ENCODE measurements at regions not wholly inside any gene's neighbourhood (a gene's known extent, or its start where the extent isn't known, plus 50 kb on each side); places are given as distances from the start of the nearest gene placed in this dataset.
"Not testable (repeated sequence)": the region's sequence is repeated elsewhere in the genome, so short reads cannot be mapped to it uniquely, and the experiment has no call there.

- H3K4me1 ChIP-seq (replicated peaks); H3K27ac ChIP-seq; H3K4me3 ChIP-seq; H3K27me3 ChIP-seq (replicated peaks); DNase-seq (ENCODE audit: low read depth in 1 of 2, low spot score in 2 of 2); H3K9me3 ChIP-seq (replicated peaks); H3K36me3 ChIP-seq: not testable (repeated sequence)
These were observed 85.8 kb upstream of the PLAAT1 start for GRCh38 chr3:193155044-193155781.

GRCh38 chr3:193157051-193157450 lies 84.0 kb upstream of the PLAAT1 start:
- no peak for DNase-seq (ENCODE audit: low read depth in 1 of 2, low spot score in 2 of 2)
- H3K27me3 ChIP-seq (replicated peaks) = no peaks in the 10 kb centered on the region; the same call in 1 of the 2 replicates
- H3K9me3 ChIP-seq (replicated peaks) = no peaks in the 10 kb centered on the region
- no peak overlapping the region for H3K4me3 ChIP-seq
- no peaks in the 10 kb centered on the region for H3K4me1 ChIP-seq (replicated peaks)
- no peaks in the 10 kb centered on the region for H3K36me3 ChIP-seq
- no peak overlapping the region for H3K27ac ChIP-seq

- Histone ChIP-seq H3K4me3 (no peak overlapping the region), H3K36me3 (no peaks in the 10 kb centered on the region), H3K9me3 (replicated peaks) (no peaks in the 10 kb centered on the region), H3K27ac (no peak overlapping the region), H3K27me3 (replicated peaks) (no peaks in the 10 kb centered on the region), H3K4me1 (replicated peaks) (no peaks in the 10 kb centered on the region)
- no peak for DNase-seq (ENCODE audit: low read depth in 1 of 2, low spot score in 2 of 2)
These were observed 75.4 kb upstream of the PLAAT1 start for GRCh38 chr3:193165431-193166120.

- H3K4me1 ChIP-seq (replicated peaks) = no peaks in the 10 kb centered on the region
- H3K4me3 ChIP-seq = no peak overlapping the region
- no peak overlapping the region for H3K27ac ChIP-seq
- DNase-seq (ENCODE audit: low read depth in 1 of 2, low spot score in 2 of 2) = no peak
- no peaks in the 10 kb centered on the region for H3K27me3 ChIP-seq (replicated peaks)
- no peaks in the 10 kb centered on the region for H3K9me3 ChIP-seq (replicated peaks)
- H3K36me3 ChIP-seq = no peaks in the 10 kb centered on the region
These were observed 72.1 kb upstream of the PLAAT1 start for GRCh38 chr3:193168931-193169330.

GRCh38 chr3:193174140-193174539 lies 66.9 kb upstream of the PLAAT1 start:
- no peak for DNase-seq (ENCODE audit: low read depth in 1 of 2, low spot score in 2 of 2)
- H3K27me3 ChIP-seq (replicated peaks) = no peaks in the 10 kb centered on the region
- H3K9me3 ChIP-seq (replicated peaks) = no peaks in the 10 kb centered on the region
- no peak overlapping the region for H3K4me3 ChIP-seq
- H3K27ac ChIP-seq = no peak overlapping the region
- H3K4me1 ChIP-seq (replicated peaks) = no peaks in the 10 kb centered on the region
- no peaks in the 10 kb centered on the region for H3K36me3 ChIP-seq

- H3K27ac ChIP-seq = not testable (repeated sequence)
These were observed 61.5 kb upstream of the PLAAT1 start for GRCh38 chr3:193179332-193180012.

GRCh38 chr3:193187070-193187722 lies 53.8 kb upstream of the PLAAT1 start:
- Histone ChIP-seq H3K27me3 (replicated peaks) (no peaks in the 10 kb centered on the region), H3K9me3 (replicated peaks) (no peaks in the 10 kb centered on the region), H3K4me1 (replicated peaks) (no peaks in the 10 kb centered on the region), H3K4me3 (no peak overlapping the region), H3K36me3 (no peaks in the 10 kb centered on the region), H3K27ac (no peak overlapping the region)
- DNase-seq (ENCODE audit: low read depth in 1 of 2, low spot score in 2 of 2) = no peak

More at GRCh38 chr3:193179332-193180012, 61.5 kb upstream of the PLAAT1 start:
- not testable (repeated sequence) for H3K4me3 ChIP-seq; H3K9me3 ChIP-seq (replicated peaks); DNase-seq (ENCODE audit: low read depth in 1 of 2, low spot score in 2 of 2); H3K36me3 ChIP-seq; H3K27me3 ChIP-seq (replicated peaks); H3K4me1 ChIP-seq (replicated peaks)

- H3K36me3 ChIP-seq = no peaks in the 10 kb centered on the region
- no peaks in the 10 kb centered on the region for H3K27me3 ChIP-seq (replicated peaks)
- H3K27ac ChIP-seq = no peak overlapping the region
- no peak overlapping the region for H3K4me3 ChIP-seq
- DNase-seq (ENCODE audit: low read depth in 1 of 2, low spot score in 2 of 2) = no peak
- no peaks in the 10 kb centered on the region for H3K4me1 ChIP-seq (replicated peaks)
- no peaks in the 10 kb centered on the region for H3K9me3 ChIP-seq (replicated peaks)
These were observed 50.8 kb upstream of the PLAAT1 start for GRCh38 chr3:193190146-193190786.
